ENCODE measurements at regions not wholly inside any gene's neighbourhood (a gene's known extent, or its start where the extent isn't known, plus 50 kb on each side); places are given as distances from the start of the nearest gene placed in this dataset.
"Not testable (repeated sequence)": the region's sequence is repeated elsewhere in the genome, so short reads cannot be mapped to it uniquely, and the experiment has no call there.

DNA sequence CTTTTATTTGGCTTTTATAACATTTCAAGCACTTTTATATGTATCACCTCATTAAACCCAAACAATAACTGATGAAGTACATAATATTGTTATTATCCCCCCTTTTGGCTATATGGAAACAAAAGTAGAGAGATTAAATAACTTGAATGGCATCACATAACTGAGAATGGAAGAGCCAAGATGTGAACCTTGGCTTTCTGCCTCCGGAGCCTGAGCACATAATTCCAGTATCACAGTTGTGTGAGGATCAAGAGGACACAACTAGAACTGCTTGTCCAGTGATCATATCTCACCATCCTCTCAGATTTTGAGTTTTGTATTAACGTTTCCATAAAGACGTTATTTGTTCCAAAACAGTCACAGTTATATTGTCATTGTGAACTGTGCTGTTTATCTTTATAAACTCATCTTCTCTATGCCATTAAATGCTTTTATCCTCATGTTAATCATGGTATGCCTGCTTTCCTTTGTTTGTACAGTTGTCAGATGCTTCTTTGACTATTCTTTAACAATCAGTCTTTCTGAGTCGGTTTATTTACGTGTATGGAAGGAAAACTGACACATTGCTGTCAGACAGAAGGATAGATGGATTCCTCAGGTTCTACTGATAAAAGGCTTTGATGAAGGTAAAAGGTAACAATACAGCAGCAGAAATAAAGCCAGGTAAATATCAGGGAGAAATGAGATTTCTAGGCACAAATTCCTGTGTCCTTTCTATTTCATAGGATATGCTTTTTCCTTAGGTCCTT lies 92.0 kb upstream of the FAM13C start:
- H3K4me3 ChIP-seq (ENCODE audit: control insufficient read depth, low read depth, low read length), result no peak overlapping the region
- DNase-seq (ENCODE audit: low read depth), result no peak

GRCh38 chr10:59448616-59449015 lies 86.3 kb upstream of the FAM13C start:
- DNase-seq (ENCODE audit: low read depth), result no peak
- TF ChIP-seq, protein P1, sequence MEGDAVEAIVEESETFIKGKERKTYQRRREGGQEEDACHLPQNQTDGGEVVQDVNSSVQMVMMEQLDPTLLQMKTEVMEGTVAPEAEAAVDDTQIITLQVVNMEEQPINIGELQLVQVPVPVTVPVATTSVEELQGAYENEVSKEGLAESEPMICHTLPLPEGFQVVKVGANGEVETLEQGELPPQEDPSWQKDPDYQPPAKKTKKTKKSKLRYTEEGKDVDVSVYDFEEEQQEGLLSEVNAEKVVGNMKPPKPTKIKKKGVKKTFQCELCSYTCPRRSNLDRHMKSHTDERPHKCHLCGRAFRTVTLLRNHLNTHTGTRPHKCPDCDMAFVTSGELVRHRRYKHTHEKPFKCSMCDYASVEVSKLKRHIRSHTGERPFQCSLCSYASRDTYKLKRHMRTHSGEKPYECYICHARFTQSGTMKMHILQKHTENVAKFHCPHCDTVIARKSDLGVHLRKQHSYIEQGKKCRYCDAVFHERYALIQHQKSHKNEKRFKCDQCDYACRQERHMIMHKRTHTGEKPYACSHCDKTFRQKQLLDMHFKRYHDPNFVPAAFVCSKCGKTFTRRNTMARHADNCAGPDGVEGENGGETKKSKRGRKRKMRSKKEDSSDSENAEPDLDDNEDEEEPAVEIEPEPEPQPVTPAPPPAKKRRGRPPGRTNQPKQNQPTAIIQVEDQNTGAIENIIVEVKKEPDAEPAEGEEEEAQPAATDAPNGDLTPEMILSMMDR (IDR thresholded peaks at IDR 0.05; ENCODE audit: control insufficient read depth, insufficient read depth, low read depth, low read length, missing control alignments), result no peak
- H3K4me3 ChIP-seq (ENCODE audit: control insufficient read depth, low read depth, low read length), result no peak overlapping the region

More for the DNA sequence above, 92.0 kb upstream of the FAM13C start:
- TF ChIP-seq, protein P1 (IDR thresholded peaks at IDR 0.05; ENCODE audit: control insufficient read depth, insufficient read depth, low read depth, low read length, missing control alignments), result no peak

DNA sequence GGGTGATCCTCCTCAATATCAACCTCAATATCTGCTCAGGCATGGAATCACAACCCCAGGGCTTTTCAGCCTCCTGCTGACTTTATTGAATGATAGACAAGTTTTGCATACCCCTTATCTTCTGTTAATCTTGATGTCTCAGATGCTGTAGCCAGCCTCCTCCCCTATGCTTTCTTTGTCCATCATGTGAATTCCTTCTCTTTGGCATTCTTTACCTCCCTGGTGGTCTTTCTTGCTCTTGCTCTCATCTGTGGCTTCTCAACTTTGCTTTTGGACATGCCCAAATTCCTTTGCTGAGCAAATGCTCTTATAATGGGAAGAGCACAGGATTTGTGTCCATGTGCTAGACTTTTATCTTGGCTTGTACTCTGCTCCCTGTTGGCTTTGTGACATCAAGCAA lies 73.4 kb upstream of the FAM13C start:
- no peak overlapping the region for H3K4me3 ChIP-seq (ENCODE audit: control insufficient read depth, low read depth, low read length)
- TF ChIP-seq, protein P1 (IDR thresholded peaks at IDR 0.05; ENCODE audit: control insufficient read depth, insufficient read depth, low read depth, low read length, missing control alignments), result no peak
- no peak for DNase-seq (ENCODE audit: low read depth)

- no peak for DNase-seq (ENCODE audit: low read depth)
- TF ChIP-seq, protein P1 (IDR thresholded peaks at IDR 0.05; ENCODE audit: control insufficient read depth, insufficient read depth, low read depth, low read length, missing control alignments), result no peak
- H3K4me3 ChIP-seq (ENCODE audit: control insufficient read depth, low read depth, low read length), result no peak overlapping the region
These were observed 72.3 kb upstream of the FAM13C start for GRCh38 chr10:59434463-59435321.

GRCh38 chr10:59433720-59434428 lies 71.5 kb upstream of the FAM13C start:
- TF ChIP-seq, protein P1 (IDR thresholded peaks at IDR 0.05; ENCODE audit: control insufficient read depth, insufficient read depth, low read depth, low read length, missing control alignments), result no peak
- H3K4me3 ChIP-seq (ENCODE audit: control insufficient read depth, low read depth, low read length), result no peak overlapping the region
- DNase-seq (ENCODE audit: low read depth), result no peak

DNA sequence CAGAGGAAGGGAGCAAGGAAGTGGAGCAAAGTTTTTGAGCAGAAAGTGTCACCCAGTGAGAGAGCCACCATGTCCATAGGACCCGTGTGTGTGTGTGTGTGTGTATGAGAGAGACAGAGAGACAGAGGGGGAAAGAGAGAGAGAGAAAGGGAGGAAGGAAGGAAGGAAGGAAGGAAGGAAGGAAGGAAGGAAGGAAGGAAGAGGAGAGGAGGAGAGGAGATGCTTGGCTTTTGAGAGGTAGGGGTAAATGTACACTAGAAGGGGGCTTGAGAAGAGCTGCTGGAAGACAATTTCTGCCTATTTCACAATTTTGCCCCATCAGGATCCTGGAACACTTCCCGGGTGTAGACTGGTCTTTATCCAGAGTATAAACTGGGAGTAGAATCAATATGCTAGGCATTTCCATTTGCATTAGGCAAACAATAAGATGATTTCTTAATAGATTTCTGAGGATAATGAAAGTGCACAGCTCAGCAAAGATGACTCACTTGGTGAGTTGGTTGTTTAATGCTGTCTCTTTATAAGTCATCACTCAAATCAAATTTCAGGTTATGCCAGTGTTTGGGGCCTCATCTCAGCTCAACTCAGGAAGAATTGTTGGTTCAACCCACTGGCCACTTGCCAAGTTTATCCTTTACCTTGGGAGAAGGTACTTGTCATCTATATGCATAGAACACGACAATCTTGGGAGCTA lies 70.0 kb upstream of the FAM13C start:
- DNase-seq (ENCODE audit: low read depth), result no peak
- TF ChIP-seq, protein P1 (IDR thresholded peaks at IDR 0.05; ENCODE audit: control insufficient read depth, insufficient read depth, low read depth, low read length, missing control alignments), result no peak
- H3K4me3 ChIP-seq (ENCODE audit: control insufficient read depth, low read depth, low read length), result no peak overlapping the region

DNA sequence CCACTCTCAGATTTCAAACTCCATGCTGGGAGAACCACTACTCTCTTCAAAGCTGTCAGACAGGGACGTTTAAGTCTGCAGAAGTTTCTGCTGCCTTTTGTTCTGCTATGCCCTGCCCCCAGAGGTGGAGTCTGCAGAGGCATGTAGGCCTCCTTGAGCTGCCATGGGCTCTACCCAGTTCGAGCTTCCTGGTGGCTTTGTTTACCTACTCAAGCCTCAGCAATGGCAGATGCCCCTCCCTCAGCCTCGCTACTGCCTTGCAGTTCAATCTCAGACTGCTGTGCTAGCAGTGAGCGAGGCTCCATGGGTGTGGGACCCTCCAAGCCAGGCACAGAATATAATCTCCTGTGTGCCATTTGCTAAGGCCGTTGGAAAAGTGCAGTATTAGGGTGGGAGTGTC lies 51.4 kb upstream of the FAM13C start:
- not testable (repeated sequence) for DNase-seq (ENCODE audit: low read depth); H3K4me3 ChIP-seq (ENCODE audit: control insufficient read depth, low read depth, low read length)
